ENCODE measurements at regions not wholly inside any gene's neighbourhood (a gene's known extent, or its start where the extent isn't known, plus 50 kb on each side); places are given as distances from the start of the nearest gene placed in this dataset.

DNA sequence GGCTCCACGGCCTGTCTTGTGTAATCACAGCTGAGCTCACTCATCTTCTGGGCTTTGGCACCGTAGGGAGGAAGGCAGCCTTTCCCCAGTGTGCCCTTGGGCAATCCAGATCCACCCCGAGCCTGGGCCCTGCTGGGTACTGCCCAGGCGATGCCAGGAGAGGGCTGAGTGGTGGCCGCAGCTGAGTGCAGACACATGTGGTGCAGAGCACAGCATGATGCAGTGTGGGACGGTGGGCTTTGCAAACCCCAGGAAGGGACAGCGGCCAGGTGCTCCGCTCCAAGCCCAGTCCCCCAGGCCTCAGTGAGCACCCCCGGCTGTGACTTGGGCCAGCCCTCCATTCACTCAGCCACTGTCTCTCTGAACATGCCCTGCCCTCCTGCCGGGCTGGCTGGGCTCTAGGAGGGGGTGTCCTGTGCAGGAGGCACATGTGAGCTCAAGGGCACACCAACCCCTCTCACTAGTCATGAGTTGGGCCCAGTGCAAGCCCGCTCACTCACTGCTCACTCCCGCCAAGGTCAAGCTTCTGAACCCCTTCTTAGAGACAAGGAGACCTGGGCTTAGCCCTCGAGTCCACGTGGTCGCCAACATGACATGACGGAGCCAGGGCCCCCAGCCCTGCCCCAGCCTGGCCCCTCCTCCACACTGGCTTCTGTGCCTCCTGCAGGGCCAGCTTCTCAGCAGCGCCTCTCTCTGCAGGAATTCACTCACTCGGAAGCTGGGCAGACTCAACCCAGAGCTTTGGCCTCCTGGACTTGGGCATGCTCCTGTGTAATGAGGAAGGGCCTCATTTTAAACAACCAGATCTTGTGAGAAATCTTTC is 77.5 kb upstream of the INSIG1 start:
- no peak for DNase-seq (ENCODE audit: low read depth)
- no peak overlapping the region for H3K4me3 ChIP-seq (ENCODE audit: control insufficient read depth, low read depth, low read length)
- TF ChIP-seq, protein P1, sequence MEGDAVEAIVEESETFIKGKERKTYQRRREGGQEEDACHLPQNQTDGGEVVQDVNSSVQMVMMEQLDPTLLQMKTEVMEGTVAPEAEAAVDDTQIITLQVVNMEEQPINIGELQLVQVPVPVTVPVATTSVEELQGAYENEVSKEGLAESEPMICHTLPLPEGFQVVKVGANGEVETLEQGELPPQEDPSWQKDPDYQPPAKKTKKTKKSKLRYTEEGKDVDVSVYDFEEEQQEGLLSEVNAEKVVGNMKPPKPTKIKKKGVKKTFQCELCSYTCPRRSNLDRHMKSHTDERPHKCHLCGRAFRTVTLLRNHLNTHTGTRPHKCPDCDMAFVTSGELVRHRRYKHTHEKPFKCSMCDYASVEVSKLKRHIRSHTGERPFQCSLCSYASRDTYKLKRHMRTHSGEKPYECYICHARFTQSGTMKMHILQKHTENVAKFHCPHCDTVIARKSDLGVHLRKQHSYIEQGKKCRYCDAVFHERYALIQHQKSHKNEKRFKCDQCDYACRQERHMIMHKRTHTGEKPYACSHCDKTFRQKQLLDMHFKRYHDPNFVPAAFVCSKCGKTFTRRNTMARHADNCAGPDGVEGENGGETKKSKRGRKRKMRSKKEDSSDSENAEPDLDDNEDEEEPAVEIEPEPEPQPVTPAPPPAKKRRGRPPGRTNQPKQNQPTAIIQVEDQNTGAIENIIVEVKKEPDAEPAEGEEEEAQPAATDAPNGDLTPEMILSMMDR (IDR thresholded peaks at IDR 0.05; ENCODE audit: control insufficient read depth, insufficient read depth, low read depth, low read length, missing control alignments), result no peak

DNA sequence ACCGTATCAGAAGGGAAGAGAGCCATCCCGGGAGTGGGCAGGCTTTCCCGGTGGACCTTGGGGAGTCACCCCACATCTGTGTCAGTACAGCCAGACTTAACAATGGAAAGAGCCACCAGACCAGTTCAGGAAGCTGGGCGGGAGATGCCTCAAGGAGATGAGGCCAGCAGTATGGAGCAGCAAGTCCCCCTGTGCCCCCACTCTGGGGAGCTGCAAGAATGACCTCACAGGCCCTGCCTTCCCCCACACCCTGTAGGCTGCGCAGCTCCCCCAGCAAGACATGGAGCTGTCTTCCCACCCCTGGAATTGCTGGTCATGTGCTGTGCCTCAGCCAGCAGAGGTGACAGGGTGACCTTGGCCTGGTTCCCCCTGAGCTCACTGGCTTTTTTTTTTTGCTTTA is 76.8 kb upstream of the INSIG1 start:
- H3K4me3 ChIP-seq (ENCODE audit: control insufficient read depth, low read depth, low read length), result no peak overlapping the region
- DNase-seq (ENCODE audit: low read depth), result no peak
- TF ChIP-seq, protein P1 (IDR thresholded peaks at IDR 0.05; ENCODE audit: control insufficient read depth, insufficient read depth, low read depth, low read length, missing control alignments), result no peak

DNA sequence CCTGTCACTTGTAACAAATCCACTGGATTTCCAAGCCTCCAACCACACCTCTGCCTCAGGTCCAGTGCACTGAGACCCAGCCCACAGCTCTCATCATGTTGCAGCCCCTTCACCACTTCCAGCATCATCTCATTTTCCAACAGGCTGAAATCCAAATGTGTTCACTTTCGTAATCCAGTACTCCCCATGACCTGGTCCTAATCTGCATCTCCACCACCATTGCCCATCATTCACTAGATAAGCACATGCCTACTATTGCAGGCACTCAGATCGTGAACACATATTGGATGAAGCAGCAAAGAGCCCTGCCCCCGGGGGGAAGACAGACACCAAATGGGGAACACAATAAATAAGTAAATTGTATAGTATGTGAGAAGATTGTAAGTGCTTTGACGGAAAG is 76.1 kb upstream of the INSIG1 start:
- TF ChIP-seq, protein P1 (IDR thresholded peaks at IDR 0.05; ENCODE audit: control insufficient read depth, insufficient read depth, low read depth, low read length, missing control alignments), result no peak
- DNase-seq (ENCODE audit: low read depth), result no peak

DNA sequence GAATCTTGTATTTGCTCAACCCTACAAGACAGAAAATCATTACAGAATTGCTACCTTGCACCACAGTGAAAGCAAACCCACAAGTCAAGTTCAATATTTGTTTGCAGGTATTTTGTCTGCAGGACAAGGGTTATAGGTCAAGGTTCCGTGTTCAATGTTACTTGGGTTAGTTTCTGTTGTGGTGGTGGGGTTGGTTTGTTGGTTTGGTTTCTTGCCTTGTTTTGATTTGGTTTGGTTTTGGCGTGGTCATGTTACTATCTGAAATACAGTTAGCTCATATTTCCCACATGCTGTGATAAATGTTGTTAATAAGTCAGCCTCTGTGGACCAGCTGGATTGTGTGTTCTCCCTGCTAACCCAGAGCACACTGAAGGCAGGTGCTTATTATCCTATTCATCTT is 75.6 kb upstream of the INSIG1 start:
- no peak overlapping the region for H3K4me3 ChIP-seq (ENCODE audit: control insufficient read depth, low read depth, low read length)
- no peak for DNase-seq (ENCODE audit: low read depth)
- TF ChIP-seq, protein P1 (IDR thresholded peaks at IDR 0.05; ENCODE audit: control insufficient read depth, insufficient read depth, low read depth, low read length, missing control alignments), result no peak

More for the DNA sequence above, 76.1 kb upstream of the INSIG1 start:
- no peak overlapping the region for H3K4me3 ChIP-seq (ENCODE audit: control insufficient read depth, low read depth, low read length)

DNA sequence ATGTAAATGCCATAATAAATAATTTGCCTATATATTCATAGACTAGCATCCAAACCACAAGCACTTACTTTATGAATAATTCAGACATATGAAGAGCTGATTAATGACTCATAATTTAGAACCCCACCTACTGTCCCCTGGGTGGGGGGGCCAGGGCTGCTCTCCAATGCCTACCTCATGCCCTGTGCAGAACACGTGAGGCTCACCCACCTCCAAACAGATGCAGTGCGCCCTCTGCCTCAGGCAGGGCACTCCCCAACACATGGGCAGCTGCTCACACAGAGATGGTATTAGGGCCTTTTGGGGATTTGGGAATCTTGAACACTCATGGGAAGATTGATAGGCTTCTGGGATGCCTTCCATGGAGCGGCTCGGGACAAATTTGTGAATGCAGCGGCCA is 75.1 kb upstream of the INSIG1 start:
- no peak overlapping the region for H3K4me3 ChIP-seq (ENCODE audit: control insufficient read depth, low read depth, low read length)
- no peak for DNase-seq (ENCODE audit: low read depth)

DNA sequence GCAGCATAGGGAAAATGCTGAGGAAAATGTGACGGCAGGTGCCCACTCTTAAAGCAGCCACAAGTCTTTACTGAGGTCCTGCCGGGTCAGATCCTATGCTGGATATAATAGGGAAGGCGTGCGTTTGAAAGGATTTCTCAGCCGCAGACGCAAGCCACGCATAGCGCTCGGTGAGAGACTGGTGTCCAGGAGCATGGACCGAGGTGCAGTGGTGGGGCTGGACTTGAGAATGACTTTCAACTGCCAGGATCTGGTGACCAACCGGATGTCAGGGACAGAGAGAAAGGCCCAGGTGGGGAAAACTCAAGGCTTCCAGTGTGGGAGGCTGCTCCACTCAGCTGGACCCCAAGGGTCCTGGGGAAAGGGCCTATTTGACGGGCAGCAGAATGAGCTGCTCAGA is 74.7 kb upstream of the INSIG1 start:
- DNase-seq (ENCODE audit: low read depth), result no peak
- H3K4me3 ChIP-seq (ENCODE audit: control insufficient read depth, low read depth, low read length), result no peak overlapping the region
- TF ChIP-seq, protein P1 (IDR thresholded peaks at IDR 0.05; ENCODE audit: control insufficient read depth, insufficient read depth, low read depth, low read length, missing control alignments), result no peak

More for the DNA sequence above, 75.1 kb upstream of the INSIG1 start:
- TF ChIP-seq, protein P1 (IDR thresholded peaks at IDR 0.05; ENCODE audit: control insufficient read depth, insufficient read depth, low read depth, low read length, missing control alignments), result no peak

All from AG09309 (cell line).